ENCODE measurements at regions not wholly inside any gene's neighbourhood (a gene's known extent, or its start where the extent isn't known, plus 50 kb on each side); places are given as distances from the start of the nearest gene placed in this dataset.
"Not testable (repeated sequence)": the region's sequence is repeated elsewhere in the genome, so short reads cannot be mapped to it uniquely, and the experiment has no call there.

GRCh38 chr10:8283166-8283905, 228.8 kb downstream of the GATA3 start:
- Mint-ChIP-seq H3K9me3 (no peaks in the 10 kb centered on the region), H3K27ac (no peak overlapping the region), H3K4me3 (no peak overlapping the region), H3K27me3 (peaks cover 2% of the 10 kb centered on the region), H3K4me1 (ENCODE audit: low read depth) (peaks cover 6% of the 10 kb centered on the region), H3K36me3 (ENCODE audit: low read depth) (no peaks in the 10 kb centered on the region)
- ChIA-PET POLR2A (no interaction called here), CTCF (no interaction called here)
- ATAC-seq (no peak), DNase-seq (no peak)
- TF ChIP-seq, protein P1, sequence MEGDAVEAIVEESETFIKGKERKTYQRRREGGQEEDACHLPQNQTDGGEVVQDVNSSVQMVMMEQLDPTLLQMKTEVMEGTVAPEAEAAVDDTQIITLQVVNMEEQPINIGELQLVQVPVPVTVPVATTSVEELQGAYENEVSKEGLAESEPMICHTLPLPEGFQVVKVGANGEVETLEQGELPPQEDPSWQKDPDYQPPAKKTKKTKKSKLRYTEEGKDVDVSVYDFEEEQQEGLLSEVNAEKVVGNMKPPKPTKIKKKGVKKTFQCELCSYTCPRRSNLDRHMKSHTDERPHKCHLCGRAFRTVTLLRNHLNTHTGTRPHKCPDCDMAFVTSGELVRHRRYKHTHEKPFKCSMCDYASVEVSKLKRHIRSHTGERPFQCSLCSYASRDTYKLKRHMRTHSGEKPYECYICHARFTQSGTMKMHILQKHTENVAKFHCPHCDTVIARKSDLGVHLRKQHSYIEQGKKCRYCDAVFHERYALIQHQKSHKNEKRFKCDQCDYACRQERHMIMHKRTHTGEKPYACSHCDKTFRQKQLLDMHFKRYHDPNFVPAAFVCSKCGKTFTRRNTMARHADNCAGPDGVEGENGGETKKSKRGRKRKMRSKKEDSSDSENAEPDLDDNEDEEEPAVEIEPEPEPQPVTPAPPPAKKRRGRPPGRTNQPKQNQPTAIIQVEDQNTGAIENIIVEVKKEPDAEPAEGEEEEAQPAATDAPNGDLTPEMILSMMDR (IDR thresholded peaks at IDR 0.05) = no peak
- intact Hi-C loops (cut with micrococcal nuclease) = no loop called here

DNA sequence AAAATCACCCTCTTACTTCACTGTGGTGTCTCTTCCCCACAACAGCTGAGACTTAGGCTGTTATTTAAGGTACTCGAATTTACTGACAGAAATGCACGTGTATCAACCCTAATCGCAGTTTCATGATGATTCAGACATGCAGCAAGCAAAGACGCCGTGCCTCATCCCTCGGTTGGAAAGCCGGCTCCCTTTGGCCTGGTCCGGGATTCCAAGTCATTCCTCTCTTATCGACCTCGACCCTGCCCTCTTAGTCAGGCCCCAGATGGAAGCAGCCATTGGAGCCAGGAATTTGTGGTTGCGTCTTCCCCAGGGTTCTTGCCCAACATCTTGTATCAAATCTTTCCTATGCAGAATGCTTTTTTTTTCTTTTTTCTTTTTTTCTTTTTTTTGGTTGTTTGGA, 229.5 kb downstream of the GATA3 start:
- DNase-seq (no peak), ATAC-seq (no peak)
- Mint-ChIP-seq H3K27me3 (peaks cover 2% of the 10 kb centered on the region), H3K4me1 (ENCODE audit: low read depth) (peaks cover 6% of the 10 kb centered on the region), H3K36me3 (ENCODE audit: low read depth) (no peaks in the 10 kb centered on the region), H3K4me3 (no peak overlapping the region), H3K9me3 (no peaks in the 10 kb centered on the region), H3K27ac (no peak overlapping the region)
- intact Hi-C loops (cut with micrococcal nuclease) = no loop called here
- TF ChIP-seq, protein P1 (IDR thresholded peaks at IDR 0.05) = no peak
- ChIA-PET CTCF (no interaction called here), POLR2A (no interaction called here)

- POLR2A ChIA-PET; CTCF ChIA-PET; H3K4me1 Mint-ChIP-seq (ENCODE audit: low read depth); H3K36me3 Mint-ChIP-seq (ENCODE audit: low read depth); DNase-seq; ATAC-seq; intact Hi-C loops (cut with micrococcal nuclease); H3K4me3 Mint-ChIP-seq; H3K27me3 Mint-ChIP-seq; H3K9me3 Mint-ChIP-seq; H3K27ac Mint-ChIP-seq: not testable (repeated sequence)
Measured at GRCh38 chr10:8285970-8286369, 231.5 kb downstream of the GATA3 start.

- no peaks in the 10 kb centered on the region for H3K36me3 Mint-ChIP-seq (ENCODE audit: low read depth)
- H3K27me3 Mint-ChIP-seq = no peaks in the 10 kb centered on the region
- ChIA-PET POLR2A (no interaction called here), CTCF (interaction anchor here (1.0 to 1.9 kb wide), 4 partner anchors 11 to 280 kb away, joined by 3 to 4 read pairs (median 4); no protein-coding TSS in a partner anchor)
- ATAC-seq = no peak
- H3K4me1 Mint-ChIP-seq (ENCODE audit: low read depth) = no peaks in the 10 kb centered on the region
- TF ChIP-seq, protein P1 (IDR thresholded peaks at IDR 0.05) = no peak
- intact Hi-C loops (cut with micrococcal nuclease) = no loop called here
- no peak overlapping the region for H3K27ac Mint-ChIP-seq
- H3K4me3 Mint-ChIP-seq = no peak overlapping the region
- H3K9me3 Mint-ChIP-seq = no peaks in the 10 kb centered on the region
- DNase-seq = no peak
Measured at GRCh38 chr10:8288600-8288999, 234.1 kb downstream of the GATA3 start.

DNA sequence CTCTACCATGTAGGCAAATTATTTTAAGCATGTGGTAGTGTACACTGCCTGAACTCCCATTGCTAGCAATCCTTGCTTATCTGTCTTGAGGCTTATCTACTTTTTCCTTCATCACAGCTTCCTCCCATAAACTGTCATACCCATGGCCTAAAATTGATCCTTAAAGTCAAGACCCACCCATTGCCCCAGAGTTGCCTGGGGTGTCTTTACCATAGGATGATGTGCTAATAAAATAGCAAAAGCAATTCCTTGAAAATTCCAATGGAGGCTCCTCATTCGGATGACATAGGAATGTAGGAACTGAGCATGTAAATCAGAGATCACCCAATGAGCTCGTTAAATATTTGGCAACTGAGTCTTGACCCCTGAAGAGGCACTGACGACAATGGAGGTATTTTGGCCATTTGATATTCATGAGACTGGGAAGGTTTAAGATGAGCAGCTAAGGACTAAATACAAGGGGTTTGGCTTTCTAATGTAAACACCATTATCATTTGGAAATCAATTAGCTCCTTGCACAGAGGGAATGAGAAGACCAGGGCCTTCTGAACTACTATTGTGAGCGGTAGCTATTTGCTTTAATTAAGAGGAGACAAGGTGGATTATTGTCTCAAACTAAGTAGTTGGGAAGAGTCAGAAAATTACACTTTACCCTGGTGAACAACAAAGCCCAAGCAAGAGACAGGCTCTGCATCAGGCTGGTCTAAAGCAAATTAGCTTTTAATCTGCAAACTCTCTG, 234.9 kb downstream of the GATA3 start:
- Mint-ChIP-seq H3K27me3 (no peaks in the 10 kb centered on the region), H3K36me3 (ENCODE audit: low read depth) (no peaks in the 10 kb centered on the region), H3K4me1 (ENCODE audit: low read depth) (no peaks in the 10 kb centered on the region), H3K4me3 (no peak overlapping the region), H3K27ac (no peak overlapping the region), H3K9me3 (no peaks in the 10 kb centered on the region)
- ChIA-PET CTCF (interaction anchor here (0.8 to 1.9 kb wide), 3 partner anchors 12 to 21 kb away, joined by 3 to 4 read pairs (median 4); no protein-coding TSS in a partner anchor), POLR2A (no interaction called here)
- intact Hi-C loops (cut with micrococcal nuclease) = no loop called here
- ATAC-seq (no peak), DNase-seq (no peak)
- TF ChIP-seq, protein P1 (IDR thresholded peaks at IDR 0.05) = no peak

Data from activated CD8-positive, alpha-beta T cell treated with anti-CD3 and anti-CD28 coated beads for 36 hours (primary cell).